IPS-NIHi7 (cell line): ENCODE measurements at regions not wholly inside any gene's neighbourhood (a gene's known extent, or its start where the extent isn't known, plus 50 kb on each side); places are given as distances from the start of the nearest gene placed in this dataset.
"Not testable (repeated sequence)": the region's sequence is repeated elsewhere in the genome, so short reads cannot be mapped to it uniquely, and the experiment has no call there.

Experiments
- DNase-seq: peaks from one replicate; pipeline ENCODE4 v3.0.0; 2012; ENCODE audit warnings: mixed read lengths; ENCODE audit errors: extremely low spot score

GRCh38 chr14:55847766-55848165 is 267.8 kb downstream of the KTN1 start:
- DNase-seq, result no peak

- no peak for DNase-seq
Measured at GRCh38 chr14:55848964-55849363, 269.0 kb downstream of the KTN1 start.

GRCh38 chr14:55849833-55850232 is 268.4 kb upstream of the PELI2 start:
- no peak for DNase-seq

GRCh38 chr14:55850825-55851241 is 267.4 kb upstream of the PELI2 start:
- no peak for DNase-seq

GRCh38 chr14:55851301-55851700 is 266.9 kb upstream of the PELI2 start:
- DNase-seq, result no peak

GRCh38 chr14:55851961-55852360 is 266.2 kb upstream of the PELI2 start:
- no peak for DNase-seq

- no peak for DNase-seq
Measured at GRCh38 chr14:55855751-55856150, 262.5 kb upstream of the PELI2 start.

GRCh38 chr14:55858604-55859003 is 259.6 kb upstream of the PELI2 start:
- no peak for DNase-seq

- not testable (repeated sequence) for DNase-seq
Measured at GRCh38 chr14:55861561-55861960, 256.6 kb upstream of the PELI2 start.

GRCh38 chr14:55864890-55865655 is 253.1 kb upstream of the PELI2 start:
- DNase-seq, result peak; percentile 63

GRCh38 chr14:55867311-55867710 is 250.9 kb upstream of the PELI2 start:
- DNase-seq, result no peak

- DNase-seq, result no peak
Measured at GRCh38 chr14:55867719-55868118, 250.5 kb upstream of the PELI2 start.

- no peak for DNase-seq
Measured at GRCh38 chr14:55869397-55870049, 248.7 kb upstream of the PELI2 start.

- no peak for DNase-seq
Measured at GRCh38 chr14:55873169-55873568, 245.0 kb upstream of the PELI2 start.

- DNase-seq, result no peak
Measured at GRCh38 chr14:55874785-55875184, 243.4 kb upstream of the PELI2 start.

GRCh38 chr14:55877942-55878341 is 240.3 kb upstream of the PELI2 start:
- DNase-seq, result no peak

GRCh38 chr14:55881577-55882241 is 236.5 kb upstream of the PELI2 start:
- DNase-seq, result no peak

- no peak for DNase-seq
Measured at GRCh38 chr14:55884819-55885218, 233.4 kb upstream of the PELI2 start.

GRCh38 chr14:55889124-55889523 is 229.1 kb upstream of the PELI2 start:
- no peak for DNase-seq

- DNase-seq, result peak; percentile 46
Measured at GRCh38 chr14:55891692-55892091, 226.5 kb upstream of the PELI2 start.

GRCh38 chr14:55892906-55893305 is 225.3 kb upstream of the PELI2 start:
- DNase-seq, result no peak

- no peak for DNase-seq
Measured at GRCh38 chr14:55893705-55894104, 224.5 kb upstream of the PELI2 start.

- no peak for DNase-seq
Measured at GRCh38 chr14:55897031-55897430, 221.2 kb upstream of the PELI2 start.
